GM23338 (cell line): ENCODE measurements at regions not wholly inside any gene's neighbourhood (a gene's known extent, or its start where the extent isn't known, plus 50 kb on each side); places are given as distances from the start of the nearest gene placed in this dataset.

Experiments
- ATAC-seq: fragments of 200-7000 bp; cut with Tn5 transposase; 3 replicates; pipeline ENCODE4 v1.9.1; 2020
- DNase-seq: peaks from one replicate; pipeline ENCODE4 v3.0.0-alpha.2; 2015; ENCODE audit warnings: low spot score
- H2AFZ ChIP-seq: fragments of 200-600 bp; sonication (generic); 2 replicates; pipeline ENCODE4 v1.8.0; 2016; ENCODE audit warnings: antibody characterized with exemption, mild to moderate bottlenecking, moderate library complexity
- H3F3A ChIP-seq: fragments of 200-600 bp; sonication (generic); replicated peaks from 2 replicates; pipeline ENCODE4 v1.8.0; 2017; ENCODE audit warnings: antibody characterized with exemption, mixed run types, low read depth
- H3K27ac ChIP-seq: fragments of 200-600 bp; sonication (generic); 2 replicates; pipeline ENCODE4 v1.6.1; 2016; ENCODE audit warnings: low read depth
- H3K27me3 ChIP-seq: fragments of 200-600 bp; sonication (generic); 2 replicates; pipeline ENCODE4 v1.8.0; 2016; ENCODE audit warnings: mild to moderate bottlenecking, mixed run types, moderate library complexity; ENCODE audit not compliant: insufficient read depth
- H3K36me3 ChIP-seq: fragments of 200-600 bp; sonication (generic); 2 replicates; pipeline ENCODE4 v1.8.0; 2016; ENCODE audit warnings: mild to moderate bottlenecking; ENCODE audit not compliant: insufficient read depth
- H3K4me1 ChIP-seq: fragments of 200-600 bp; sonication (generic); 2 replicates; pipeline ENCODE4 v1.8.0; 2016; ENCODE audit warnings: mild to moderate bottlenecking, moderate library complexity; ENCODE audit not compliant: insufficient read depth
- H3K4me2 ChIP-seq: fragments of 200-600 bp; sonication (generic); 2 replicates; pipeline ENCODE4 v1.7.1; 2017; ENCODE audit warnings: mixed run types
- H3K4me3 ChIP-seq: fragments of 200-600 bp; sonication (generic); 2 replicates; pipeline ENCODE4 v1.6.1; 2016; ENCODE audit warnings: mixed run types
- H3K79me2 ChIP-seq: fragments of 200-600 bp; sonication (generic); replicated peaks from 2 replicates; pipeline ENCODE4 v1.8.0; 2017; ENCODE audit warnings: mild to moderate bottlenecking; ENCODE audit not compliant: insufficient read depth
- H3K9me2 ChIP-seq: fragments of 200-600 bp; sonication (generic); 2 replicates; pipeline ENCODE4 v1.8.0; 2017; ENCODE audit not compliant: insufficient read depth
- H4K20me1 ChIP-seq: fragments of 200-600 bp; sonication (generic); replicated peaks from 2 replicates; pipeline ENCODE4 v1.8.0; 2017; ENCODE audit warnings: mild to moderate bottlenecking; ENCODE audit not compliant: insufficient read depth
- H3K27ac Mint-ChIP-seq: 2 replicates; pipeline ENCODE4 v1.8.0; 2020; ENCODE audit warnings: inconsistent platforms, mild to moderate bottlenecking, moderate library complexity, mixed read lengths
- H3K27me3 Mint-ChIP-seq: 3 replicates; pipeline ENCODE4 v1.8.0; 2022; ENCODE audit warnings: low read depth, mild to moderate bottlenecking, moderate library complexity, mixed read lengths, inconsistent platforms; ENCODE audit not compliant: insufficient read depth, poor library complexity
- H3K36me3 Mint-ChIP-seq: 3 replicates; pipeline ENCODE4 v1.8.0; 2021; ENCODE audit warnings: low read depth, mild to moderate bottlenecking, inconsistent platforms, moderate library complexity, mixed read lengths
- H3K4me1 Mint-ChIP-seq: 3 replicates; pipeline ENCODE4 v1.8.0; 2020; ENCODE audit warnings: mild to moderate bottlenecking, inconsistent platforms, mixed read lengths
- H3K4me3 Mint-ChIP-seq: 3 replicates; pipeline ENCODE4 v1.8.0; 2021; ENCODE audit warnings: moderate library complexity, mild to moderate bottlenecking, inconsistent platforms, mixed read lengths
- H3K9me3 Mint-ChIP-seq: 3 replicates; pipeline ENCODE4 v1.8.0; 2020; ENCODE audit warnings: moderate library complexity, mild to moderate bottlenecking, inconsistent platforms, mixed read lengths
- CREB1 ChIP-seq: fragments of 250-450 bp; sonication (Bioruptor Pico); IDR thresholded peaks from 2 replicates; pipeline ENCODE4 v1.5.0; 2020; ENCODE audit warnings: low read depth, mild to moderate bottlenecking, moderate library complexity
- EZH2 ChIP-seq: fragments of 200-600 bp; sonication (generic); IDR thresholded peaks from one replicate; pipeline ENCODE4 v1.8.0; 2017; ENCODE audit warnings: antibody characterized with exemption, mild to moderate bottlenecking, low read depth; ENCODE audit not compliant: unreplicated experiment
- EZH2phosphoT487 ChIP-seq: fragments of 200-600 bp; sonication (generic); IDR thresholded peaks from one replicate; pipeline ENCODE4 v1.8.1; 2018; ENCODE audit warnings: antibody characterized with exemption; ENCODE audit not compliant: unreplicated experiment
- JUNB ChIP-seq: IDR thresholded peaks from one replicate; pipeline ENCODE4 v1.6.1; 2016; ENCODE audit warnings: antibody characterized with exemption; ENCODE audit not compliant: unreplicated experiment
- NANOG ChIP-seq: IDR thresholded peaks from 2 replicates; pipeline ENCODE4 v1.6.1; 2016; ENCODE audit warnings: antibody characterized with exemption, borderline replicate concordance
- POLR2AphosphoS5 ChIP-seq: IDR thresholded peaks from 2 replicates; pipeline ENCODE4 v1.6.1; 2016; ENCODE audit warnings: antibody characterized with exemption, low read depth
- REST ChIP-seq: IDR thresholded peaks from one replicate; pipeline ENCODE4 v1.6.1; 2018; ENCODE audit warnings: antibody characterized with exemption; ENCODE audit not compliant: unreplicated experiment
- STAT1 ChIP-seq: IDR thresholded peaks from one replicate; pipeline ENCODE4 v1.6.1; 2016; ENCODE audit warnings: antibody characterized with exemption; ENCODE audit not compliant: unreplicated experiment
- ZNF114 ChIP-seq: fragments of 250-450 bp; sonication (Bioruptor Pico); IDR thresholded peaks from 2 replicates; pipeline ENCODE4 v1.5.0; 2020; ENCODE audit warnings: mild to moderate bottlenecking, moderate library complexity
- ZNF331 ChIP-seq: fragments of 250-450 bp; sonication (Bioruptor Pico); IDR thresholded peaks from 2 replicates; pipeline ENCODE4 v1.5.0; 2020; ENCODE audit warnings: low read depth, mild to moderate bottlenecking, moderate library complexity
- TF ChIP-seq, protein P1 (sequence below): IDR thresholded peaks from 2 replicates; pipeline ENCODE4 v1.6.1; 2016; ENCODE audit warnings: antibody characterized with exemption
- TF ChIP-seq, protein P2 (sequence below), 2 experiments: fragments of 200-600 bp in 1 of 2; sonication (generic) in 1 of 2; conservative IDR thresholded peaks; 2 replicates each; pipeline versions ENCODE4 v1.5.1 to v1.6.1; 2016 to 2017; ENCODE audit warnings: antibody characterized with exemption in 2 of 2, low read depth in 2 of 2, mild to moderate bottlenecking in 2 of 2, moderate library complexity in 1 of 2

DNA sequence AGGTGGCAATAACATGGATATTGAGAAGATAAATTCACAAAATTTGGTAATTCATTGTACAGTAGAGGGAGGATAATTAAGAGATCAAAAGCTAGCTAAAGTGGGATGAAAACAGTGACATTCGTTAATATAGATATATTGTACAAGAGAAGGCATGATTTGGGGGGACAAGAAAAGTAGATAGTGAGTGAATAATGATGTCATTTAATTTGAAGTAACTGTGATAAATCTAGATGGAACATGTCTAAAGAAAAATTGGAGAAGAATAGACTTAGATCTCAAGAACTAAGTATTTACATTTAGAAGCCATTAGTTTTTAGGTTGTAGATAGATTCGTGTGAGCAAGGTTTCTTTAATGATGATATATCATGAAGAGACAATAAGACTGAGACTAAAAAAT lies 594.0 kb upstream of the RGS18 start (continued):
- TF ChIP-seq, protein P1, sequence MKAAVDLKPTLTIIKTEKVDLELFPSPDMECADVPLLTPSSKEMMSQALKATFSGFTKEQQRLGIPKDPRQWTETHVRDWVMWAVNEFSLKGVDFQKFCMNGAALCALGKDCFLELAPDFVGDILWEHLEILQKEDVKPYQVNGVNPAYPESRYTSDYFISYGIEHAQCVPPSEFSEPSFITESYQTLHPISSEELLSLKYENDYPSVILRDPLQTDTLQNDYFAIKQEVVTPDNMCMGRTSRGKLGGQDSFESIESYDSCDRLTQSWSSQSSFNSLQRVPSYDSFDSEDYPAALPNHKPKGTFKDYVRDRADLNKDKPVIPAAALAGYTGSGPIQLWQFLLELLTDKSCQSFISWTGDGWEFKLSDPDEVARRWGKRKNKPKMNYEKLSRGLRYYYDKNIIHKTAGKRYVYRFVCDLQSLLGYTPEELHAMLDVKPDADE = no peak
- no peak for TF ChIP-seq ZNF114 (CRISPR knock-in tag)
- TF ChIP-seq JUNB = no peak
- no peak for TF ChIP-seq EZH2
- TF ChIP-seq ZNF331 = no peak
- TF ChIP-seq NANOG = no peak
- TF ChIP-seq, protein P2, sequence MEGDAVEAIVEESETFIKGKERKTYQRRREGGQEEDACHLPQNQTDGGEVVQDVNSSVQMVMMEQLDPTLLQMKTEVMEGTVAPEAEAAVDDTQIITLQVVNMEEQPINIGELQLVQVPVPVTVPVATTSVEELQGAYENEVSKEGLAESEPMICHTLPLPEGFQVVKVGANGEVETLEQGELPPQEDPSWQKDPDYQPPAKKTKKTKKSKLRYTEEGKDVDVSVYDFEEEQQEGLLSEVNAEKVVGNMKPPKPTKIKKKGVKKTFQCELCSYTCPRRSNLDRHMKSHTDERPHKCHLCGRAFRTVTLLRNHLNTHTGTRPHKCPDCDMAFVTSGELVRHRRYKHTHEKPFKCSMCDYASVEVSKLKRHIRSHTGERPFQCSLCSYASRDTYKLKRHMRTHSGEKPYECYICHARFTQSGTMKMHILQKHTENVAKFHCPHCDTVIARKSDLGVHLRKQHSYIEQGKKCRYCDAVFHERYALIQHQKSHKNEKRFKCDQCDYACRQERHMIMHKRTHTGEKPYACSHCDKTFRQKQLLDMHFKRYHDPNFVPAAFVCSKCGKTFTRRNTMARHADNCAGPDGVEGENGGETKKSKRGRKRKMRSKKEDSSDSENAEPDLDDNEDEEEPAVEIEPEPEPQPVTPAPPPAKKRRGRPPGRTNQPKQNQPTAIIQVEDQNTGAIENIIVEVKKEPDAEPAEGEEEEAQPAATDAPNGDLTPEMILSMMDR (conservative IDR thresholded peaks at IDR 0.05; ENCODE audit: low read depth in 2 of 2) = no peak
- TF ChIP-seq EZH2phosphoT487 = no peak

GRCh38 chr1:191572479-191572878 lies 585.8 kb upstream of the RGS18 start:
- H3K27ac ChIP-seq = no peak overlapping the region
- H3K9me2 ChIP-seq = no peaks in the 10 kb centered on the region; the same call in 1 of the 2 replicates
- no peaks in the 10 kb centered on the region for H3K36me3 Mint-ChIP-seq
- DNase-seq = no peak
- H3K4me1 ChIP-seq = no peaks in the 10 kb centered on the region
- H3K9me3 Mint-ChIP-seq = no peaks in the 10 kb centered on the region
- H3K79me2 ChIP-seq = no peaks in the 10 kb centered on the region
- H3K4me3 ChIP-seq = no peak overlapping the region
- no peak overlapping the region for H3K4me3 Mint-ChIP-seq
- no peaks in the 10 kb centered on the region for H3K4me1 Mint-ChIP-seq
- H3K27me3 Mint-ChIP-seq = no peaks in the 10 kb centered on the region
- H2AFZ ChIP-seq = no peak overlapping the region
- H3K4me2 ChIP-seq = no peak overlapping the region
- no peaks in the 10 kb centered on the region for H3K36me3 ChIP-seq
- no peaks in the 10 kb centered on the region for H4K20me1 ChIP-seq
- no peak overlapping the region for H3K27ac Mint-ChIP-seq
- ATAC-seq = no peak
- H3F3A ChIP-seq = no peaks in the 10 kb centered on the region
- no peaks in the 10 kb centered on the region for H3K27me3 ChIP-seq
- TF ChIP-seq STAT1 (no peak), ZNF114 (CRISPR knock-in tag) (no peak), CREB1 (CRISPR knock-in tag) (no peak), REST (no peak), NANOG (no peak), POLR2AphosphoS5 (no peak), EZH2phosphoT487 (no peak), JUNB (no peak)
